GM12878 (cell line): ENCODE measurements at regions not wholly inside any gene's neighbourhood (a gene's known extent, or its start where the extent isn't known, plus 50 kb on each side); places are given as distances from the start of the nearest gene placed in this dataset.

Experiments
- ATAC-seq: fragments of 200-7000 bp; cut with Tn5 transposase; 3 replicates; pipeline ENCODE4 v1.9.1; 2020; ENCODE audit warnings: mild to moderate bottlenecking, moderate library complexity
- BruUV-seq: library from RNA; stranded (reverse); fragments of 400-500 nt; replicated peaks from 2 replicates; lab custom pipeline; 2021; lab: Mats Ljungman, UMichigan
- CTCF ChIA-PET: fragments of 300-600 bp; sonication (Branson Sonifier 250); formaldehyde crosslinking; extraction: SDS; loops from one replicate; lab custom pipeline; 2021; ENCODE audit warnings: inconsistent platforms; lab: Yijun Ruan, JAX
- POLR2A ChIA-PET: fragments of 350-600 bp; formaldehyde crosslinking; extraction: SDS; loops from one replicate; lab custom pipeline; 2021; ENCODE audit warnings: inconsistent platforms; lab: Charles Lee
- RAD21 ChIA-PET: fragments of 300-600 bp; sonication (Branson Sonifier 250); formaldehyde crosslinking; loops from one replicate; lab custom pipeline; 2023; ENCODE audit warnings: antibody characterized with exemption; ENCODE audit not compliant: unreplicated experiment; lab: Charles Lee
- SMC1A ChIA-PET: fragments of 300-600 bp; sonication (Branson Sonifier 250); formaldehyde crosslinking; loops from one replicate; lab custom pipeline; 2023; ENCODE audit not compliant: unreplicated experiment, uncharacterized antibody; lab: Charles Lee
- DNase-seq: peaks from one replicate; pipeline ENCODE4 v3.0.0-alpha.2; 2011; ENCODE audit warnings: low read depth, low spot score
- FAIRE-seq: peaks from 3 replicates; lab custom pipeline; 2011; peaks lifted over from hg19 to GRCh38; lab: Jason Lieb, UNC
- H2AFZ ChIP-seq: 2 replicates; pipeline ENCODE4 v1.6.0; 2011; ENCODE audit warnings: low read depth, low read length, control low read depth; ENCODE audit not compliant: control insufficient read depth
- H3K27ac ChIP-seq: 2 replicates; pipeline ENCODE4 v1.5.1; 2011; ENCODE audit warnings: control low read depth; ENCODE audit not compliant: control insufficient read depth, insufficient read depth
- H3K27me3 ChIP-seq, 2 experiments: replicated peaks in 1 of 2; 2 replicates each; pipeline versions ENCODE4 v1.6.0 to v1.6.1; 2011; ENCODE audit warnings: low read length in 1 of 2; ENCODE audit not compliant: control insufficient read depth in 2 of 2, insufficient read depth in 2 of 2
- H3K36me3 ChIP-seq, 2 experiments: 2 replicates each; pipeline ENCODE4 v1.5.1; 2011; ENCODE audit warnings: low read length in 1 of 2; ENCODE audit not compliant: control insufficient read depth in 2 of 2, insufficient read depth in 2 of 2
- H3K4me1 ChIP-seq: 2 replicates; pipeline ENCODE4 v1.6.1; 2011; ENCODE audit warnings: mild to moderate bottlenecking, low read length, moderate library complexity, mixed read lengths; ENCODE audit not compliant: control insufficient read depth, insufficient read depth
- H3K4me2 ChIP-seq: 2 replicates; pipeline ENCODE4 v1.6.0; 2011; ENCODE audit warnings: control low read depth; ENCODE audit not compliant: control insufficient read depth, insufficient read depth
- H3K4me3 ChIP-seq: fragments of 200-600 bp; sonication (generic); 2 replicates; pipeline ENCODE4 v1.5.1; 2016
- H3K79me2 ChIP-seq: 2 replicates; pipeline ENCODE4 v1.6.0; 2011; ENCODE audit warnings: low read length; ENCODE audit not compliant: control insufficient read depth, insufficient read depth
- H3K9ac ChIP-seq: 2 replicates; pipeline ENCODE4 v1.8.0; 2011; ENCODE audit warnings: low read length, control low read depth, mixed read lengths; ENCODE audit not compliant: control insufficient read depth, insufficient read depth
- H3K9me3 ChIP-seq: replicated peaks from 3 replicates; pipeline ENCODE4 v1.5.1; 2011; ENCODE audit warnings: mild to moderate bottlenecking, low read length; ENCODE audit not compliant: control insufficient read depth, insufficient read depth
- H4K20me1 ChIP-seq: 2 replicates; pipeline ENCODE4 v1.6.0; 2011; ENCODE audit not compliant: control insufficient read depth, insufficient read depth
- BMI1 ChIP-seq: fragments of 450-650 bp; IDR thresholded peaks from 2 replicates; pipeline ENCODE4 v1.6.1; 2016; ENCODE audit warnings: mild to moderate bottlenecking, moderate library complexity, borderline replicate concordance
- CBFB ChIP-seq: IDR thresholded peaks from 2 replicates; pipeline ENCODE4 v1.6.1; 2016; ENCODE audit warnings: antibody characterized with exemption, low read depth
- CHD4 ChIP-seq: fragments of 200-600 bp; sonication (generic); IDR thresholded peaks from 2 replicates; pipeline ENCODE4 v1.6.1; 2016; ENCODE audit warnings: mild to moderate bottlenecking
- JUND ChIP-seq: IDR thresholded peaks from 2 replicates; pipeline ENCODE4 v1.6.1; 2012; ENCODE audit warnings: low read depth, mild to moderate bottlenecking, low read length, improper control_type of control experiment, moderate library complexity
- KLF5 ChIP-seq: fragments of 450-650 bp; IDR thresholded peaks from 2 replicates; pipeline ENCODE4 v1.6.1; 2014; ENCODE audit warnings: mild to moderate bottlenecking; ENCODE audit not compliant: partially characterized antibody
- RFX5 ChIP-seq: IDR thresholded peaks from 2 replicates; pipeline ENCODE4 v1.6.1; 2011; ENCODE audit warnings: low read depth, low read length, improper control_type of control experiment
- ZNF622 ChIP-seq: fragments of 450-650 bp; IDR thresholded peaks from 2 replicates; pipeline ENCODE4 v1.6.1; 2017; ENCODE audit warnings: mild to moderate bottlenecking, inconsistent platforms
- WGBS: methylation state at CpG from one replicate; pipeline ENCODE4 v1.1.6; 2016; ENCODE audit warnings: low lambda C conversion rate; ENCODE audit not compliant: insufficient replicate concordance, insufficient coverage; ENCODE audit errors: missing lambda C conversion rate; 5-methylcytosine and 5-hydroxymethylcytosine counted together
- in situ Hi-C: fragments of 300-500 bp; cut with MboI; formaldehyde crosslinking; loops from 9 replicates; pipeline ENCODE4 v1.14.3; 2018; ENCODE audit warnings: mixed read lengths
- intact Hi-C: fragments of 100-400 bp; cut with micrococcal nuclease; formaldehyde crosslinking; loops from one replicate; pipeline ENCODE4 v1.14.2; 2022; ENCODE audit not compliant: unreplicated experiment
- TF ChIP-seq, protein P1 (sequence below): IDR thresholded peaks from 2 replicates; pipeline ENCODE4 v1.6.1; 2012; ENCODE audit warnings: low read depth, low read length, improper control_type of control experiment
- TF ChIP-seq, protein P2 (sequence below): fragments of 450-650 bp; IDR thresholded peaks from 2 replicates; pipeline ENCODE4 v1.6.1; 2018; ENCODE audit warnings: borderline replicate concordance, mild to moderate bottlenecking; ENCODE audit not compliant: partially characterized antibody
- TF ChIP-seq, protein P3 (sequence below): IDR thresholded peaks from 2 replicates; pipeline ENCODE4 v1.6.1; 2011; ENCODE audit warnings: low read depth, mild to moderate bottlenecking, low read length, moderate library complexity, borderline replicate concordance; ENCODE audit errors: extremely low read depth
- TF ChIP-seq, protein P4 (sequence below): fragments of 450-650 bp; IDR thresholded peaks from 2 replicates; pipeline ENCODE4 v1.6.1; 2017; ENCODE audit warnings: borderline replicate concordance
- TF ChIP-seq, protein P5 (sequence below): fragments of 450-650 bp; IDR thresholded peaks from 2 replicates; pipeline ENCODE4 v1.6.1; 2014; ENCODE audit warnings: mild to moderate bottlenecking

DNA sequence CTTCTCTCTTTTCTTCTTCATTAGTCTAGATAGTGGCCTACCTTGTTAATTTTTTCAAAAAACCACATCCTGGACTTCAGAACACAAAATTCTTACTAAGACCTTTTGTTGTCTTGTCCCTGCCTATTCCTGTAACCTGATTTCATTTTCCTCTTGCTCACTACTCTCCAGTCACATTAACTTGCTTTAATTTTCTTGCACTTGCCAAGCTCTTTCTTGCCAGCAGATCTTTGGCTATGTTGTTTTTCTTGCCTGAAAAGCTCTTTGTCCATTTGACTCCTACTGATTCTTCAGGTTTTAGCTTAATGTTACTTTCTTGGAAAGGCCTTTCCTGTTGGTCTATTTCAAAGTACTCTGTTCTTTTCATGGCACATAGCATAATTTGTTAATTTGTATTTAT lies 356.8 kb downstream of the OSTF1 start (continued):
- TF ChIP-seq, protein P1, sequence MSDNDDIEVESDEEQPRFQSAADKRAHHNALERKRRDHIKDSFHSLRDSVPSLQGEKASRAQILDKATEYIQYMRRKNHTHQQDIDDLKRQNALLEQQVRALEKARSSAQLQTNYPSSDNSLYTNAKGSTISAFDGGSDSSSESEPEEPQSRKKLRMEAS: no peak
- no peak for TF ChIP-seq KLF5
- no peak for TF ChIP-seq CBFB
- TF ChIP-seq, protein P2, sequence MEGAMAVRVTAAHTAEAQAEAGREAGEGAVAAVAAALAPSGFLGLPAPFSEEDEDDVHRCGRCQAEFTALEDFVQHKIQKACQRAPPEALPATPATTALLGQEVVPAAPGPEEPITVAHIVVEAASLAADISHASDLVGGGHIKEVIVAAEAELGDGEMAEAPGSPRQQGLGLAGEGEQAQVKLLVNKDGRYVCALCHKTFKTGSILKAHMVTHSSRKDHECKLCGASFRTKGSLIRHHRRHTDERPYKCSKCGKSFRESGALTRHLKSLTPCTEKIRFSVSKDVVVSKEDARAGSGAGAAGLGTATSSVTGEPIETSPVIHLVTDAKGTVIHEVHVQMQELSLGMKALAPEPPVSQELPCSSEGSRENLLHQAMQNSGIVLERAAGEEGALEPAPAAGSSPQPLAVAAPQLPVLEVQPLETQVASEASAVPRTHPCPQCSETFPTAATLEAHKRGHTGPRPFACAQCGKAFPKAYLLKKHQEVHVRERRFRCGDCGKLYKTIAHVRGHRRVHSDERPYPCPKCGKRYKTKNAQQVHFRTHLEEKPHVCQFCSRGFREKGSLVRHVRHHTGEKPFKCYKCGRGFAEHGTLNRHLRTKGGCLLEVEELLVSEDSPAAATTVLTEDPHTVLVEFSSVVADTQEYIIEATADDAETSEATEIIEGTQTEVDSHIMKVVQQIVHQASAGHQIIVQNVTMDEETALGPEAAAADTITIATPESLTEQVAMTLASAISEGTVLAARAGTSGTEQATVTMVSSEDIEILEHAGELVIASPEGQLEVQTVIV: no peak
- TF ChIP-seq, protein P3, sequence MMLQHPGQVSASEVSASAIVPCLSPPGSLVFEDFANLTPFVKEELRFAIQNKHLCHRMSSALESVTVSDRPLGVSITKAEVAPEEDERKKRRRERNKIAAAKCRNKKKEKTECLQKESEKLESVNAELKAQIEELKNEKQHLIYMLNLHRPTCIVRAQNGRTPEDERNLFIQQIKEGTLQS: no peak
- no peak for TF ChIP-seq CHD4
- TF ChIP-seq ZNF622: no peak

DNA sequence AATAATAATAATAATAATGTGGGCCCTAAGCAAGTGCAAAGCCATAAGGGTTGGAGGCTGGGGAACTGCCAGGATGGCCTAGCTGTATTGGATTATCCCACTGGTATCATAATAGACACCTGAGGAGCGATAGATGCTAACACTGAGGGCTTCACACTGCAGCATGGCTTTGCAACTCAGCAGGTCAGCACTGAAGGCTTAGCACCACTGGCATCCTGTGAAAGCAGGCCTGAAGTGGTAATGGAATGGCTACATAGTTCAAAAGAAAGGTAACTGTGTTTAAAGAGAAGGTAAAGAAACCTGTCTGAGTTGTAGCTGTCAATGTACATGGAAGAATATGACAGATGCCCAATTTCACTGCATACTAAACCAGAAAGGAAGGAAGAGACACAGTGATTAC lies 359.0 kb downstream of the OSTF1 start:
- H3K9me3 ChIP-seq: no peaks in the 10 kb centered on the region
- intact Hi-C loops: no loop called here
- H4K20me1 ChIP-seq: no peaks in the 10 kb centered on the region
- CTCF ChIA-PET: no interaction called here
- WGBS: 0% methylated on average over 1 of the region's 1 CpG
- no peaks in the 10 kb centered on the region for H3K27me3 ChIP-seq
- BruUV-seq: no TSS peak
- RAD21 ChIA-PET: no interaction called here
- no peak for TF ChIP-seq RFX5
- TF ChIP-seq JUND: no peak
- TF ChIP-seq BMI1: no peak
- TF ChIP-seq, protein P4, sequence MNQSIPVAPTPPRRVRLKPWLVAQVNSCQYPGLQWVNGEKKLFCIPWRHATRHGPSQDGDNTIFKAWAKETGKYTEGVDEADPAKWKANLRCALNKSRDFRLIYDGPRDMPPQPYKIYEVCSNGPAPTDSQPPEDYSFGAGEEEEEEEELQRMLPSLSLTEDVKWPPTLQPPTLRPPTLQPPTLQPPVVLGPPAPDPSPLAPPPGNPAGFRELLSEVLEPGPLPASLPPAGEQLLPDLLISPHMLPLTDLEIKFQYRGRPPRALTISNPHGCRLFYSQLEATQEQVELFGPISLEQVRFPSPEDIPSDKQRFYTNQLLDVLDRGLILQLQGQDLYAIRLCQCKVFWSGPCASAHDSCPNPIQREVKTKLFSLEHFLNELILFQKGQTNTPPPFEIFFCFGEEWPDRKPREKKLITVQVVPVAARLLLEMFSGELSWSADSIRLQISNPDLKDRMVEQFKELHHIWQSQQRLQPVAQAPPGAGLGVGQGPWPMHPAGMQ: no peak
- TF ChIP-seq, protein P5, sequence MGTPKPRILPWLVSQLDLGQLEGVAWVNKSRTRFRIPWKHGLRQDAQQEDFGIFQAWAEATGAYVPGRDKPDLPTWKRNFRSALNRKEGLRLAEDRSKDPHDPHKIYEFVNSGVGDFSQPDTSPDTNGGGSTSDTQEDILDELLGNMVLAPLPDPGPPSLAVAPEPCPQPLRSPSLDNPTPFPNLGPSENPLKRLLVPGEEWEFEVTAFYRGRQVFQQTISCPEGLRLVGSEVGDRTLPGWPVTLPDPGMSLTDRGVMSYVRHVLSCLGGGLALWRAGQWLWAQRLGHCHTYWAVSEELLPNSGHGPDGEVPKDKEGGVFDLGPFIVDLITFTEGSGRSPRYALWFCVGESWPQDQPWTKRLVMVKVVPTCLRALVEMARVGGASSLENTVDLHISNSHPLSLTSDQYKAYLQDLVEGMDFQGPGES: no peak
- TF ChIP-seq, all 136 proteins: peak for 0
- no peak for DNase-seq
- POLR2A ChIA-PET: no interaction called here
- H3K27ac ChIP-seq: no peak overlapping the region
- SMC1A ChIA-PET: interaction anchor here (1.0 to 1.8 kb wide), 2 partner anchors 9 to 22 kb away, joined by 3 to 4 read pairs; no protein-coding TSS in a partner anchor
- H3K4me2 ChIP-seq: no peak overlapping the region
- H3K36me3 ChIP-seq: no peaks in the 10 kb centered on the region
- no peaks in the 10 kb centered on the region for H3K4me1 ChIP-seq
- in situ Hi-C loops: no loop called here
- no peaks in the 10 kb centered on the region for H3K79me2 ChIP-seq
- FAIRE-seq: no peak
- no peak overlapping the region for H3K9ac ChIP-seq
- ATAC-seq: no peak
- H2AFZ ChIP-seq: no peak overlapping the region
- H3K4me3 ChIP-seq: no peak overlapping the region
